NB4 (cell line): ENCODE measurements at regions not wholly inside any gene's neighbourhood (a gene's known extent, or its start where the extent isn't known, plus 50 kb on each side); places are given as distances from the start of the nearest gene placed in this dataset.

Experiments
- DNase-seq: peaks from one replicate; pipeline ENCODE4 v3.0.0; 2010; ENCODE audit warnings: low read depth
- H3K4me3 ChIP-seq: one replicate; pipeline ENCODE4 v1.5.1; 2011; ENCODE audit warnings: mild to moderate bottlenecking, low read depth, low read length, moderate library complexity
- MYC ChIP-seq: IDR thresholded peaks from 2 replicates; pipeline ENCODE4 v1.6.1; 2011; ENCODE audit warnings: low read depth, low read length
- POLR2A ChIP-seq: IDR thresholded peaks from 2 replicates; pipeline ENCODE4 v1.6.1; 2011; ENCODE audit warnings: mild to moderate bottlenecking; ENCODE audit not compliant: insufficient read length; ENCODE audit errors: extremely low read depth
- TF ChIP-seq, protein P1 (sequence below): IDR thresholded peaks from 2 replicates; pipeline ENCODE4 v1.6.1; 2011; ENCODE audit warnings: low read depth, low read length
- TF ChIP-seq, protein P2 (sequence below): IDR thresholded peaks from one replicate; pipeline ENCODE4 v1.5.1; 2012; ENCODE audit warnings: low read depth, low read length

DNA sequence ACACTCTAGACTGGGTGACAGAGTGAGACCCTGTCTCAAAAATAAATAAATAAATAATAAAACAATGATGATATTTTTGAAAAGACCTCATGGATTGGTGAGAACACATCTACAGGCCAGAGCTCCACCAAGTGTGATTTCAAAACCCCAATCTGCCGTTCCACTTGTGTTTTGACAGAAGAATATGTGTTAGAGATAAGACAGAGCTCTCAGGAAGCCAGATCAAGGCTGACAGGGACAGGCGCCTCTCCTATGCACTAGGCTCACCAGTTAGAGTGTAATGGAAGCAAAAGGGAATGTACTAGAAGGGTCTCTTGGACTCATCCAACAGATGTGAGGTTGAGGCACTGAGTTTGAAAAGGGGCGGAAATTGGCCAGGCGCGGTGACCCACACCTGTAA is 110.7 kb upstream of the ERRFI1 start:
- H3K4me3 ChIP-seq: no peak overlapping the region
- DNase-seq: no peak
- TF ChIP-seq, protein P1, sequence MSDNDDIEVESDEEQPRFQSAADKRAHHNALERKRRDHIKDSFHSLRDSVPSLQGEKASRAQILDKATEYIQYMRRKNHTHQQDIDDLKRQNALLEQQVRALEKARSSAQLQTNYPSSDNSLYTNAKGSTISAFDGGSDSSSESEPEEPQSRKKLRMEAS: no peak
- no peak for TF ChIP-seq POLR2A
- TF ChIP-seq, protein P2, sequence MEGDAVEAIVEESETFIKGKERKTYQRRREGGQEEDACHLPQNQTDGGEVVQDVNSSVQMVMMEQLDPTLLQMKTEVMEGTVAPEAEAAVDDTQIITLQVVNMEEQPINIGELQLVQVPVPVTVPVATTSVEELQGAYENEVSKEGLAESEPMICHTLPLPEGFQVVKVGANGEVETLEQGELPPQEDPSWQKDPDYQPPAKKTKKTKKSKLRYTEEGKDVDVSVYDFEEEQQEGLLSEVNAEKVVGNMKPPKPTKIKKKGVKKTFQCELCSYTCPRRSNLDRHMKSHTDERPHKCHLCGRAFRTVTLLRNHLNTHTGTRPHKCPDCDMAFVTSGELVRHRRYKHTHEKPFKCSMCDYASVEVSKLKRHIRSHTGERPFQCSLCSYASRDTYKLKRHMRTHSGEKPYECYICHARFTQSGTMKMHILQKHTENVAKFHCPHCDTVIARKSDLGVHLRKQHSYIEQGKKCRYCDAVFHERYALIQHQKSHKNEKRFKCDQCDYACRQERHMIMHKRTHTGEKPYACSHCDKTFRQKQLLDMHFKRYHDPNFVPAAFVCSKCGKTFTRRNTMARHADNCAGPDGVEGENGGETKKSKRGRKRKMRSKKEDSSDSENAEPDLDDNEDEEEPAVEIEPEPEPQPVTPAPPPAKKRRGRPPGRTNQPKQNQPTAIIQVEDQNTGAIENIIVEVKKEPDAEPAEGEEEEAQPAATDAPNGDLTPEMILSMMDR: no peak

DNA sequence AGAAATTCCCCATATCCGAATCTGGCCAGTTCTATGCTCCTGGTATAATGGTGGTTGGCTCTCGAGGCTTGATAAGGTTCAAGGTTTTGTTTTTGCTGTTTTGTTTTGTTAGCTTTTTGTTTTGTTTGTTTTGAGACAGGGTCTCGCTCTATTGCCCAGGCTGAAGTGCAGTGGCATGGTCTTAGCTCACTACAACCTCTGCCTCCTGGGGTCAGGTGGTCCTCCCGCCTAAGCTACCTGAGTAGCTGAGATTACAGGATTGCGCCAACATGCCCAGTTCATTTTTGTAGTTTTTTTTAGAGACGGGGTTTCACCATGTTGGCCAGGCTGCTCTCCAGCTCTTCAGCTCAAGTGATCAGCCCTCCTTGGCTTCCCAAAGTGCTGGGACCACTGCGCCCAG is 109.1 kb upstream of the ERRFI1 start:
- H3K4me3 ChIP-seq: no peak overlapping the region
- DNase-seq: no peak
- TF ChIP-seq, protein P2: no peak
- no peak for TF ChIP-seq MYC
- TF ChIP-seq, protein P1: no peak
- no peak for TF ChIP-seq POLR2A

DNA sequence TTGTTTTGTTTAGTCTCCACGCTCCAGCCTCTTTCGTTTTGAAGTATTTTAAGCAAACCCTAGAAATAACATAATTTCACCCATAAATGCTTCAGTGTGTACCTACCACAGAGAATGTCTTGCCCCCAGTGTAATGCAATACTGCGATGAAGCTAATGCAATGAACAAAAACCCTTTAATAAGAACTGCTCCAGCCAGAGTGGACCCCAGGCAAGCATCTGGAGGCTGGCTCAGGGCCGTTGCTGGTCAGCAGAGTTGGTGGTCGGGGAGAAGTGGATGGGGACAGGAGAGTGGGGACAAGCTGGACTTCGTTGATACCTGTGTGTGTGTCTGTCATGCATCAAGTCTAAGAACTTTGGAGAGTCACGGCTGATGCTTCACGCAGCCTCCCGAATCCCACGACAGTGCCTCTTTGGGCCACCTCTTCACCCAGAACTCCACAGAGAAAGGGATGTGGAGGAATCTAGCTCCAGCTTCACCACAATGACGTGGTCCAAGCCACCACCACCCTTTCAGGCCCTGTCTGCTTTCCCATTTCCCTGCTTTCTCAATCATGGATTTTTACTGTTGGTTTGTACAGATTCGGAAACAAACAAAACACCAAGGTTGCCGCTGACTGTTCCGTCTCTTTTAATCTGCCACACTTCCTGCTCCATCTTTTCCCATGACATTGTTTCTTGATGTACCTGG is 108.6 kb upstream of the ERRFI1 start:
- DNase-seq: no peak
- H3K4me3 ChIP-seq: no peak overlapping the region
- TF ChIP-seq, protein P2: no peak
- TF ChIP-seq POLR2A: no peak
- TF ChIP-seq, protein P1: no peak
- TF ChIP-seq MYC: no peak

DNA sequence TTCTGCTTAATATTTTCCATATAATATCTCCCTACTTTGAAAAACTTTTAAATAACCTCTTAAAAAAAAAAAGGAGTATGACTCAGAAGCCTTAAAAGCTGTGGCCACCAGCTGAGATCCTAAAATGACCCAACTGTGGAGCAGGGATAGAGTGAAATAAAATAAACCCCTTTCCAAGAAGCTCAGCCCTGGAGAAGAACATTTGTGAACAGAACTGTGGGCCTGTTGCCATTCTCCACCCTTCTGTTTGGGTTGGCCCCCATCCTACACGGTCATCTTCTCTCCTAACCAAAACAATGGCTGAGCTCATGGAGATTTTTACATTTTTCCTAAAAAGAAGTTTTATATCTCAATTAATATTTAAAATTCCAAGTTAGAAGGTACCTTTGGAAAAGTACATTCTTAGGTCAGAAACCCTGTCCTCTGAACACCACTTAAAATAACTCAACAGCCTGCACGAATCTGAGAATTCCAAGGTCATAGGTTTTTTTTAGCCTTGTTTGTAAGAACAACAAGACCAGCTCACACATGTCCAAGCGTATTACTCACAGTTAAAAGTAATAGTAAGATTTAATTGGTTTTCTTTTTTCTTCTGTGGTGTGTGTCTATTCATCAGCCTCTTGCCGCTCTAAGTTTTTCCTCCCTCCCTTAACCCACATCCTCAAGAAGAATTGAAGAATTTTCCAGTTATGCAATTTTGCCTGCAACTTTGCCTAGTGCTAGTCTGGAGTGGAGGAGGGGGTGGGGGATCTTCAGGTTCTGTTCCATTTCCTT is 107.7 kb upstream of the ERRFI1 start:
- peak; percentile 45 for DNase-seq
- no peak overlapping the region for H3K4me3 ChIP-seq
- TF ChIP-seq, protein P2: no peak
- TF ChIP-seq MYC: no peak
- no peak for TF ChIP-seq POLR2A
- TF ChIP-seq, protein P1: no peak

DNA sequence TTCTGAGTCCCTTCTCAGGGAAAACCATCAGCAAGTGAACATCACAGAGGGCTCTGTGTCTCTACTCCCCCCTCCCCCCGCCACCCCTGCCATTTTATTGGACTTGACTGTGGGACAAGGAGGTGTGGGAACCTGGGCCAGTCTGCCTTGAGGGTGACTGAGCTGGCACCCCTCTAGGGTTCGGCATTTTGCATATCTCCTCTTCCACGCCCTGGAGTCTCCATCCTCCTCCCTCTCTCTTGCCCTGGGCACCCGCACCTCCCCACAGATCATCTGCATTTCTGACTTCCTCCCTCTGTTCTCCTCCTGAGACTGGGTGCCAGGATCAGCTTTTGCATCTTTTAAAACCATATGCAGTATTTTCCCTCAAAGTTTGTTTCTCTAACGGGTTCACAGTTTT is 107.1 kb upstream of the ERRFI1 start:
- DNase-seq: no peak
- no peak overlapping the region for H3K4me3 ChIP-seq
- no peak for TF ChIP-seq MYC

DNA sequence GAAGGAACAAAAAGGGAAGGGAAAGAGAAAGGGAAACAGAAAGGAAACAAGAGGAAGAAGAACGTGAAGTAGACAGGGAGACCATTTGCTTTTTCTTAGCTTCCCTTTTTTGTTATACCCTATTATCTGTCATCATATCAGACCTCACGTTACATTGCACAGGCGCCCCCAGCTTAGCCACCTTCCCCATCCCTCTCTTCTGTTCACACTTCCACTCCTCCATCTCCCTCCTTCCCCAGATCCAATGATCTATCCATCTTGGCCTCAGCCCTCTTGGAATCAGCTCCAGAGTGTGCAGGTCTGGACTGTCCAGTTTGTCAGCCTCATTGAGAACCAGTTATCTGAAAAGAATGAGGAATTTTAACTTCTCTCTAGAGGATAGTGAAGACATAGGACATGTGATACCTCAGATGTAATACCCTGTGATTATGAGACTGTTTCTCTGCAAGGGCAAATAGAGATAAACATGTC is 101.1 kb upstream of the ERRFI1 start:
- no peak for DNase-seq
- H3K4me3 ChIP-seq: no peak overlapping the region
- TF ChIP-seq, protein P2: no peak
- no peak for TF ChIP-seq MYC
- no peak for TF ChIP-seq POLR2A
- TF ChIP-seq, protein P1: no peak
